GM20000 (cell line): ENCODE measurements at regions not wholly inside any gene's neighbourhood (a gene's known extent, or its start where the extent isn't known, plus 50 kb on each side); places are given as distances from the start of the nearest gene placed in this dataset.

Experiments
- DNase-seq: peaks from one replicate; pipeline ENCODE4 v3.0.0; 2012; ENCODE audit warnings: low spot score
- TF ChIP-seq, protein P1 (sequence below): IDR thresholded peaks from 2 replicates; pipeline ENCODE4 v1.5.1; 2012; ENCODE audit warnings: mild to moderate bottlenecking, control low read depth; ENCODE audit errors: extremely low read depth, missing control alignments

DNA sequence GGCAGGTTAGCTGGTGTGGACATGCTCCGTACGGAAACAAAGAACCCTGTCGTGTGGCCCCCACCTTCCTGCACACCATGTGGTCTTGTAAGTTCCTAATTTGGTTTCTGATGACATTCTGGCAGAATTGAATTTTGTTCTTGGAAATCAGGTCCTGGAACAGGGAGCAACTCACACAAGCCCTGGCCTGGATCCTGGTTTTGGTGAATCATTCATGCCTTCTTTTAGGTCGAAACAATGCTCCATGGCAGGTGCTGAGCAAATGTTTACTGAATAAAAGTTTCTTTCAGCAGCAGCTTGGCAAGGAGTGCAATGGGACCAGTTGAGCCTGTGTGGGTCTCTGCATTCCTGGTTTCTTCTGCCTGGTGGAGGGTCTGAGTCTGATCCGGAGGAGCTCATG lies 978.4 kb downstream of the BCL11B start:
- TF ChIP-seq, protein P1, sequence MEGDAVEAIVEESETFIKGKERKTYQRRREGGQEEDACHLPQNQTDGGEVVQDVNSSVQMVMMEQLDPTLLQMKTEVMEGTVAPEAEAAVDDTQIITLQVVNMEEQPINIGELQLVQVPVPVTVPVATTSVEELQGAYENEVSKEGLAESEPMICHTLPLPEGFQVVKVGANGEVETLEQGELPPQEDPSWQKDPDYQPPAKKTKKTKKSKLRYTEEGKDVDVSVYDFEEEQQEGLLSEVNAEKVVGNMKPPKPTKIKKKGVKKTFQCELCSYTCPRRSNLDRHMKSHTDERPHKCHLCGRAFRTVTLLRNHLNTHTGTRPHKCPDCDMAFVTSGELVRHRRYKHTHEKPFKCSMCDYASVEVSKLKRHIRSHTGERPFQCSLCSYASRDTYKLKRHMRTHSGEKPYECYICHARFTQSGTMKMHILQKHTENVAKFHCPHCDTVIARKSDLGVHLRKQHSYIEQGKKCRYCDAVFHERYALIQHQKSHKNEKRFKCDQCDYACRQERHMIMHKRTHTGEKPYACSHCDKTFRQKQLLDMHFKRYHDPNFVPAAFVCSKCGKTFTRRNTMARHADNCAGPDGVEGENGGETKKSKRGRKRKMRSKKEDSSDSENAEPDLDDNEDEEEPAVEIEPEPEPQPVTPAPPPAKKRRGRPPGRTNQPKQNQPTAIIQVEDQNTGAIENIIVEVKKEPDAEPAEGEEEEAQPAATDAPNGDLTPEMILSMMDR = no peak
- DNase-seq = no peak

GRCh38 chr14:98296895-98297294 lies 975.1 kb downstream of the BCL11B start:
- DNase-seq = no peak
- TF ChIP-seq, protein P1 = no peak

GRCh38 chr14:98297567-98297966 lies 974.4 kb downstream of the BCL11B start:
- TF ChIP-seq, protein P1 = no peak
- DNase-seq = no peak

DNA sequence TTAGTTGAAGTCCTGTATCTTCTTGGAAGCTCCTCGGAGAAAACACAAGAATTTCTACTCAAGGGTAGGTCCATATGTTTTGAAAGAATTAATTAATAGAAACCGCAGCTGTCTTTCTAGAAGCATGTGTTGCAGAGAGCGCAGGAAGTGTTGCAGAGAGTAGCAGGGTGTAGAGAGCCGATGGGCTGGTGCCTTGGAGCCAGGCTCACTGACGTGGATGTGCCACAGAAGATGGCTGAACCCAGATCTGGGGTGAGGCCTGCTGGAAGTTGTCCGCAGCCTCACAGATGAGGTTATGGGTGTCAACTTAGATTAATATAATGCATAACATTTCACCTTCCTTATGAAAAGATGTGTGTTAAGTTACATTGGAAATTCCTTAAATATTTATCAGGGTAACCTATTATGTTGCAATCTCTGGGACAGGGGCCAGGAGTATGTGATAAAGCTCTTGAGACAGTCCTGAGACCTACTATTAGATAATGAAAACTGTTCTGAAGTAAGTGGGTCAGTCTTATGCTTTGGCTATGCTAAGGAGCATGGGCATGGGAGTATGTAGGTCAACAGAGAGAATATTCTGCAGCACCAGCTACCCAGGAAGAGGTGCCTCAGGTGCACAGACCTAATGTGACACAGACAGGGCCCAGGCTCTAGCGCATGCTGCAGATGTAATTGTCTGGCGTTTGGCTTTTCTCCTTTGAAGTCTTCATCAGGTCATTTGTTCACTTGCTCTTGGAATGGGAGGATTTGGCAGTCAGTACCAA lies 973.3 kb downstream of the BCL11B start:
- no peak for DNase-seq
- TF ChIP-seq, protein P1 = no peak

DNA sequence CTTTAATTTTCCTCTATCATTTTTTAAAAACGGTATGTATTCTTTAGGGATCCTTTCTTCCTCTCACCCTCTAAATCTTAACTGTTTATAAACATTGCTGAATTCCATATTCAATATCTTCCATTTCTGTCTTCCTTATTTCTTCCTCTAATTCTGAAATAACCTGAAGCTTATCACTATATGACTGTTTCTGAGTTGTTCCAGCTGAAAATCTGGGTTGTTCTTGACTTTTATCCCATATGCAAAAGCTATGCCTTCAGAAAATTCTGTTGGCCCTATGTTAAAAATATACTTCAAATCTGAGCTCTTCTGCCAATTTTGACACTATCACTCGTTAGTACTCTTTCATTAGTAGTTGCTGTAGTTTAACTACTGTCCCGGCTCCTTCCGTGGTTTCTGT lies 970.3 kb downstream of the BCL11B start:
- no peak for DNase-seq
- TF ChIP-seq, protein P1 = no peak

GRCh38 chr14:98304574-98304973 lies 967.4 kb downstream of the BCL11B start:
- no peak for DNase-seq
- TF ChIP-seq, protein P1 = no peak

DNA sequence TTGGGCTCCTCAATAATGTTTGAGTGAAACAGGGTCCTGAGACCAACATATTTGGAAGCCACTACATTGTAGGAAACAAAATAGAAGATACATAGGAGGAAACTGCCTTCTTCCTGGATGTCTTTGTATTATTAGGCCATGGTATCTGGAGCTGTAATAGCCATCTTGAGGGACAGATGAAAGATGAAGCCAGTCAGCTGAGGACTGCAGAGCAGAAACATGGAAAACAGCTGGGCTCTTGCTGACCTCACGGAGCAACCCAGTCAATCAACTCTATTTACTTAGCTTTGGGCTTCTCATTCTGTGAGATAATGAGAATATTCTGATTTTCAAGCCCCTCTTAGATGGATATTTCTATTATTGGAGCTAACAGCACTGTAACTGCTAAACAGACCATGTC lies 962.4 kb downstream of the BCL11B start:
- DNase-seq = no peak
- TF ChIP-seq, protein P1 = no peak
